Gastrocnemius medialis (tissue), 4 donors: ENCODE measurements at regions not wholly inside any gene's neighbourhood (a gene's known extent, or its start where the extent isn't known, plus 50 kb on each side); places are given as distances from the start of the nearest gene placed in this dataset.

Experiments
- ATAC-seq, 2 donors: fragments of 150-250 bp; one replicate each; pipeline ENCODE4 v1.9.1; 2016
- DNase-seq, 2 donors: peaks; one replicate each; pipeline ENCODE4 v3.0.0-alpha.2; 2019
- H3K27ac ChIP-seq, 4 donors: fragments of 200-600 bp; sonication (generic); 1 replicate in 1 of 4; 2 replicates in 3 of 4; pipeline ENCODE4 v1.5.1; 2016 to 2018; ENCODE audit warnings: mild to moderate bottlenecking in 2 of 4, moderate library complexity in 1 of 4
- H3K27me3 ChIP-seq, 3 donors: fragments of 200-600 bp; sonication (generic) in 2 of 3; 1 replicate in 1 of 3; 2 replicates in 2 of 3; pipeline versions ENCODE4 v1.5.1 to v1.6.0; 2016 to 2019; ENCODE audit warnings: mild to moderate bottlenecking in 1 of 3, moderate library complexity in 1 of 3
- H3K36me3 ChIP-seq, 2 donors: fragments of 200-600 bp; sonication (generic) in 1 of 2; one replicate each; pipeline ENCODE4 v1.5.1; 2017 to 2018
- H3K4me1 ChIP-seq, 2 donors: fragments of 200-600 bp; sonication (generic) in 1 of 2; one replicate each; pipeline ENCODE4 v1.5.1; 2016 to 2017; ENCODE audit warnings: mild to moderate bottlenecking in 2 of 2
- H3K4me3 ChIP-seq, 4 donors: fragments of 200-600 bp; sonication (generic) in 3 of 4; 1 replicate in 1 of 4; 2 replicates in 3 of 4; pipeline ENCODE4 v1.5.1; 2016 to 2019; ENCODE audit warnings: mild to moderate bottlenecking in 2 of 4
- H3K9me3 ChIP-seq, 3 donors: fragments of 200-600 bp; sonication (generic) in 2 of 3; 1 replicate in 1 of 3; 2 replicates in 2 of 3; pipeline ENCODE4 v1.5.1; 2016 to 2019
- CTCF ChIP-seq, 5 experiments: fragments of 450-650 bp in 3 of 5; fragments of 200-600 bp in 2 of 5; sonication (generic) in 2 of 5; IDR thresholded peaks in 4 of 5; conservative IDR thresholded peaks in 1 of 5; 1 replicate in 4 of 5; 2 replicates in 1 of 5; pipeline ENCODE4 v1.5.1; 2016 to 2019; ENCODE audit warnings: antibody characterized with exemption in 5 of 5, mild to moderate bottlenecking in 3 of 5, moderate library complexity in 3 of 5
- POLR2A ChIP-seq, 2 donors: fragments of 450-650 bp; IDR thresholded peaks; one replicate each; pipeline ENCODE4 v1.6.1; 2017; ENCODE audit warnings: antibody characterized with exemption in 2 of 2, mild to moderate bottlenecking in 2 of 2, moderate library complexity in 2 of 2
- in situ Hi-C, 4 donors: fragments of 200-750 bp; cut with MboI; loops; one replicate each; pipeline versions ENCODE4 v1.15.0 to v1.8.0; 2017; ENCODE audit warnings: low sequenced_read_pairs in 4 of 4
- intact Hi-C: fragments of 100-400 bp; cut with DNase I; formaldehyde crosslinking; loops from one replicate; pipeline ENCODE4 v1.15.1; 2023; ENCODE audit warnings: low total_unique reads

GRCh38 chr20:47957135-47957534, 171.9 kb upstream of the SULF2 start:
- in situ Hi-C loops = no loop called here
- Histone ChIP-seq H3K27me3 (peaks cover 0 to 5% (median 0%) of the 10 kb centered on the region in 3 donors), H3K4me1 (no peaks in the 10 kb centered on the region), H3K27ac (no peak overlapping the region), H3K4me3 (no peak overlapping the region), H3K36me3 (no peaks in the 10 kb centered on the region), H3K9me3 (no peaks in the 10 kb centered on the region)
- ATAC-seq (no peak), DNase-seq (no peak)
- intact Hi-C loops = no loop called here
- TF ChIP-seq POLR2A (IDR thresholded peaks at IDR 0.05) (no peak), CTCF (IDR thresholded peaks at IDR 0.05 in 4 of 5, conservative IDR thresholded peaks at IDR 0.05 in 1 of 5) (no peak)

GRCh38 chr20:47956268-47956995, 171.2 kb upstream of the SULF2 start:
- DNase-seq = no peak

GRCh38 chr20:47953471-47953870, 168.2 kb upstream of the SULF2 start:
- in situ Hi-C loops (no loop called here), intact Hi-C loops (no loop called here)
- TF ChIP-seq POLR2A (IDR thresholded peaks at IDR 0.05) (no peak), CTCF (IDR thresholded peaks at IDR 0.05 in 4 of 5, conservative IDR thresholded peaks at IDR 0.05 in 1 of 5) (no peak)
- DNase-seq (no peak), ATAC-seq (no peak)
- Histone ChIP-seq H3K4me3 (no peak overlapping the region), H3K27me3 (peaks cover 0 to 5% (median 0%) of the 10 kb centered on the region in 3 donors), H3K36me3 (no peaks in the 10 kb centered on the region), H3K4me1 (no peaks in the 10 kb centered on the region), H3K9me3 (no peaks in the 10 kb centered on the region), H3K27ac (no peak overlapping the region)

More at GRCh38 chr20:47956268-47956995, 171.2 kb upstream of the SULF2 start:
- intact Hi-C loops (no loop called here), in situ Hi-C loops (no loop called here)
- H3K27ac ChIP-seq = no peak overlapping the region
- ATAC-seq = no peak
- no peak overlapping the region for H3K4me3 ChIP-seq
- H3K27me3 ChIP-seq = peaks cover 0 to 5% (median 0%) of the 10 kb centered on the region in 3 donors
- TF ChIP-seq POLR2A (IDR thresholded peaks at IDR 0.05) (no peak), CTCF (IDR thresholded peaks at IDR 0.05 in 4 of 5, conservative IDR thresholded peaks at IDR 0.05 in 1 of 5) (no peak)
- no peaks in the 10 kb centered on the region for H3K36me3 ChIP-seq
- no peaks in the 10 kb centered on the region for H3K4me1 ChIP-seq
- H3K9me3 ChIP-seq = no peaks in the 10 kb centered on the region

GRCh38 chr20:47952023-47952564, 166.8 kb upstream of the SULF2 start:
- Histone ChIP-seq H3K4me1 (no peaks in the 10 kb centered on the region), H3K36me3 (no peaks in the 10 kb centered on the region), H3K27me3 (peaks cover 0 to 2% (median 0%) of the 10 kb centered on the region in 3 donors), H3K27ac (no peak overlapping the region), H3K4me3 (no peak overlapping the region), H3K9me3 (no peaks in the 10 kb centered on the region)
- no peak for ATAC-seq
- no peak for DNase-seq
- intact Hi-C loops (no loop called here), in situ Hi-C loops (no loop called here)
- TF ChIP-seq CTCF (IDR thresholded peaks at IDR 0.05 in 4 of 5, conservative IDR thresholded peaks at IDR 0.05 in 1 of 5) = no peak
- TF ChIP-seq POLR2A (IDR thresholded peaks at IDR 0.05) = no peak
